MCF 10A (cell line): ENCODE measurements at regions not wholly inside any gene's neighbourhood (a gene's known extent, or its start where the extent isn't known, plus 50 kb on each side); places are given as distances from the start of the nearest gene placed in this dataset.

Source experiments
- BruUV-seq: library from RNA; stranded (reverse); fragments of 400-500 nt; replicated peaks from 2 replicates; lab custom pipeline; 2021; lab: Mats Ljungman, UMichigan
- CTCF ChIA-PET: fragments of 300-600 bp; sonication (Branson Sonifier 250); formaldehyde crosslinking; extraction: SDS; loops from one replicate; lab custom pipeline; 2021; ENCODE audit warnings: antibody characterized with exemption, inconsistent platforms; lab: Yijun Ruan, JAX
- POLR2A ChIA-PET: fragments of 300-600, 350-650 bp; sonication (Branson Sonifier 250); formaldehyde crosslinking; extraction: SDS; loops from one replicate; lab custom pipeline; 2020; ENCODE audit warnings: antibody characterized with exemption, inconsistent platforms; lab: Yijun Ruan, JAX
- DNase-seq: peaks from one replicate; pipeline ENCODE4 v3.0.0-alpha.2; 2018; ENCODE audit not compliant: unreplicated experiment
- H3K27ac Mint-ChIP-seq: one replicate; pipeline ENCODE4 v1.8.0; 2022; ENCODE audit warnings: mild to moderate bottlenecking, low read depth, mixed read lengths; ENCODE audit not compliant: unreplicated experiment
- H3K27me3 Mint-ChIP-seq: one replicate; pipeline ENCODE4 v1.8.0; 2022; ENCODE audit warnings: mixed read lengths; ENCODE audit not compliant: insufficient read depth, unreplicated experiment
- H3K36me3 Mint-ChIP-seq: one replicate; pipeline ENCODE4 v1.8.0; 2022; ENCODE audit warnings: mild to moderate bottlenecking, moderate library complexity, mixed read lengths; ENCODE audit not compliant: insufficient read depth, unreplicated experiment
- H3K4me1 Mint-ChIP-seq: one replicate; pipeline ENCODE4 v1.8.0; 2022; ENCODE audit warnings: mixed read lengths; ENCODE audit not compliant: insufficient read depth, unreplicated experiment
- H3K4me3 Mint-ChIP-seq: one replicate; pipeline ENCODE4 v1.8.0; 2022; ENCODE audit warnings: mild to moderate bottlenecking, moderate library complexity, mixed read lengths; ENCODE audit not compliant: unreplicated experiment
- H3K9me3 Mint-ChIP-seq: one replicate; pipeline ENCODE4 v1.8.0; 2022; ENCODE audit warnings: mixed read lengths; ENCODE audit not compliant: unreplicated experiment
- intact Hi-C: fragments of 100-400 bp; cut with micrococcal nuclease; formaldehyde crosslinking; loops from 2 replicates; pipeline ENCODE4 v1.14.1; 2022
- TF ChIP-seq, protein P1 (sequence below): fragments of 200-600 bp; IDR thresholded peaks from one replicate; pipeline ENCODE4 v1.8.0; 2022; ENCODE audit warnings: antibody characterized with exemption, mild to moderate bottlenecking; ENCODE audit not compliant: unreplicated experiment

DNA sequence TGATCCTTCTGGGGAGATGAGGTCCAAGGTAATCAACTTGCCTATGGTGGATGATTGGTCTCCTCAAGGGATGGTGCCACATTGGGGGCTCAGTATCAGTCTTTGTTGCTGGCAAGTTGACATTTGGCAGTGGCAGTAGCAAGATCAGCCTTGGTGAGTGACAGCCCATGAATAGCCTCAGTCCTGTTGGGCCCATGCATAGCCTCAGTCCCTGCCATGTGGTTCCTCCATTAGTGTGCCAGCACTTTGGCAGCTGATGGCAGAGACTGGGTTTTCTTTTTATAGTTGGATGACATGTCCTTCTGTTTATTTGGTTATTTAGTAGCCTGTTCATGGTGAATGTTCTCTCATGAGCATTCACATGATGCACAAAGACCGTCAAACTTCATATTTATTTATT, 179.6 kb downstream of the CBLN1 start:
- H3K27me3 Mint-ChIP-seq: no peaks in the 10 kb centered on the region
- TF ChIP-seq, protein P1, sequence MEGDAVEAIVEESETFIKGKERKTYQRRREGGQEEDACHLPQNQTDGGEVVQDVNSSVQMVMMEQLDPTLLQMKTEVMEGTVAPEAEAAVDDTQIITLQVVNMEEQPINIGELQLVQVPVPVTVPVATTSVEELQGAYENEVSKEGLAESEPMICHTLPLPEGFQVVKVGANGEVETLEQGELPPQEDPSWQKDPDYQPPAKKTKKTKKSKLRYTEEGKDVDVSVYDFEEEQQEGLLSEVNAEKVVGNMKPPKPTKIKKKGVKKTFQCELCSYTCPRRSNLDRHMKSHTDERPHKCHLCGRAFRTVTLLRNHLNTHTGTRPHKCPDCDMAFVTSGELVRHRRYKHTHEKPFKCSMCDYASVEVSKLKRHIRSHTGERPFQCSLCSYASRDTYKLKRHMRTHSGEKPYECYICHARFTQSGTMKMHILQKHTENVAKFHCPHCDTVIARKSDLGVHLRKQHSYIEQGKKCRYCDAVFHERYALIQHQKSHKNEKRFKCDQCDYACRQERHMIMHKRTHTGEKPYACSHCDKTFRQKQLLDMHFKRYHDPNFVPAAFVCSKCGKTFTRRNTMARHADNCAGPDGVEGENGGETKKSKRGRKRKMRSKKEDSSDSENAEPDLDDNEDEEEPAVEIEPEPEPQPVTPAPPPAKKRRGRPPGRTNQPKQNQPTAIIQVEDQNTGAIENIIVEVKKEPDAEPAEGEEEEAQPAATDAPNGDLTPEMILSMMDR: no peak
- no peak overlapping the region for H3K4me3 Mint-ChIP-seq
- BruUV-seq: no TSS peak
- H3K27ac Mint-ChIP-seq: no peak overlapping the region
- DNase-seq: no peak
- H3K9me3 Mint-ChIP-seq: peaks cover 7% of the 10 kb centered on the region
- POLR2A ChIA-PET: no interaction called here
- no peaks in the 10 kb centered on the region for H3K4me1 Mint-ChIP-seq
- CTCF ChIA-PET: no interaction called here
- H3K36me3 Mint-ChIP-seq: no peaks in the 10 kb centered on the region
- intact Hi-C loops: no loop called here

GRCh38 chr16:49100366-49100765, 181.3 kb downstream of the CBLN1 start:
- H3K9me3 Mint-ChIP-seq: peaks cover 7% of the 10 kb centered on the region
- BruUV-seq: no TSS peak
- no peak overlapping the region for H3K4me3 Mint-ChIP-seq
- ChIA-PET POLR2A (no interaction called here), CTCF (interaction anchor here (0.8 kb wide), 2 partner anchors 12 to 29 kb away, joined by 4 to 5 read pairs; no protein-coding TSS in a partner anchor)
- intact Hi-C loops: no loop called here
- H3K27me3 Mint-ChIP-seq: peaks cover 12% of the 10 kb centered on the region
- H3K4me1 Mint-ChIP-seq: no peaks in the 10 kb centered on the region
- DNase-seq: no peak
- H3K36me3 Mint-ChIP-seq: no peaks in the 10 kb centered on the region
- H3K27ac Mint-ChIP-seq: no peak overlapping the region
- TF ChIP-seq, protein P1: no peak

- TF ChIP-seq, protein P1: no peak
- Mint-ChIP-seq H3K36me3 (no peaks in the 10 kb centered on the region), H3K27me3 (peaks cover 28% of the 10 kb centered on the region), H3K27ac (no peak overlapping the region), H3K4me3 (no peak overlapping the region), H3K4me1 (no peaks in the 10 kb centered on the region), H3K9me3 (peaks cover 7% of the 10 kb centered on the region)
- DNase-seq: no peak
- ChIA-PET POLR2A (no interaction called here), CTCF (interaction anchor here (0.7 kb wide), 1 partner anchor 424 kb away, joined by 3 read pairs; no protein-coding TSS in a partner anchor)
- intact Hi-C loops: no loop called here
- BruUV-seq: no TSS peak
Observed at GRCh38 chr16:49097964-49098363, 183.7 kb downstream of the CBLN1 start.

GRCh38 chr16:49096176-49096945, 185.3 kb downstream of the CBLN1 start:
- POLR2A ChIA-PET: no interaction called here
- Mint-ChIP-seq H3K27ac (no peak overlapping the region), H3K4me1 (no peaks in the 10 kb centered on the region), H3K36me3 (no peaks in the 10 kb centered on the region), H3K4me3 (no peak overlapping the region), H3K9me3 (no peaks in the 10 kb centered on the region), H3K27me3 (peaks cover 42% of the 10 kb centered on the region)
- TF ChIP-seq, protein P1: no peak
- intact Hi-C loops: no loop called here
- CTCF ChIA-PET: interaction anchor here (0.6 kb wide), 1 partner anchor 11 kb away, joined by 3 read pairs; no protein-coding TSS in a partner anchor
- no peak for DNase-seq
- no TSS peak for BruUV-seq
